Lung (tissue), 11 donors: ENCODE measurements at regions not wholly inside any gene's neighbourhood (a gene's known extent, or its start where the extent isn't known, plus 50 kb on each side); places are given as distances from the start of the nearest gene placed in this dataset.

Experiments
- ATAC-seq: fragments of 200-7000 bp; cut with Tn5 transposase; one replicate; pipeline ENCODE4 v1.9.1; 2020; ENCODE audit warnings: moderate number of reproducible peaks; ENCODE audit not compliant: insufficient read depth, low FRiP score
- DNase-seq, 3 donors: peaks; one replicate each; pipeline ENCODE4 v3.0.0-alpha.2; 2013 to 2017
- H3K27ac ChIP-seq, 2 donors: one replicate each; pipeline ENCODE4 v1.5.1; 2013; ENCODE audit warnings: mild to moderate bottlenecking in 2 of 2, moderate library complexity in 2 of 2, control low read depth in 1 of 2, inconsistent platforms in 1 of 2, low read depth in 1 of 2, low read length in 1 of 2
- H3K27me3 ChIP-seq, 3 donors: one replicate each; pipeline ENCODE4 v1.5.1; 2013; ENCODE audit warnings: low read length in 2 of 3; ENCODE audit not compliant: control insufficient read depth in 3 of 3, insufficient read depth in 3 of 3
- H3K36me3 ChIP-seq, 4 donors: one replicate each; pipeline ENCODE4 v1.5.1; 2013; ENCODE audit warnings: low read length in 4 of 4, mild to moderate bottlenecking in 1 of 4, moderate library complexity in 1 of 4; ENCODE audit not compliant: control insufficient read depth in 4 of 4, insufficient read depth in 4 of 4
- H3K4me1 ChIP-seq, 5 donors: one replicate each; pipeline ENCODE4 v1.5.1; 2013; ENCODE audit warnings: low read length in 5 of 5, mild to moderate bottlenecking in 2 of 5, moderate library complexity in 1 of 5; ENCODE audit not compliant: control insufficient read depth in 5 of 5, insufficient read depth in 5 of 5
- H3K4me3 ChIP-seq: one replicate; pipeline ENCODE4 v1.5.1; 2013; ENCODE audit warnings: mild to moderate bottlenecking, control low read depth, moderate library complexity
- H3K9ac ChIP-seq, 2 donors: one replicate each; pipeline ENCODE4 v1.5.1; 2013; ENCODE audit warnings: low read length in 2 of 2, control low read depth in 1 of 2; ENCODE audit not compliant: insufficient read depth in 1 of 2
- H3K9me3 ChIP-seq, 4 donors: one replicate each; pipeline ENCODE4 v1.5.1; 2013; ENCODE audit warnings: low read length in 3 of 4, mild to moderate bottlenecking in 1 of 4, moderate library complexity in 1 of 4; ENCODE audit not compliant: control insufficient read depth in 4 of 4, insufficient read depth in 3 of 4
- WGBS, 2 donors: extraction: QIAGEN DNeasy Blood & Tissue Kit; methylation state at CpG; one replicate each; pipeline ENCODE4 v1.1.7; 2013; 5-methylcytosine and 5-hydroxymethylcytosine counted together
- TF ChIP-seq, protein P1 (sequence below): IDR thresholded peaks from 2 replicates; pipeline ENCODE4 v1.5.1; 2012; ENCODE audit warnings: mild to moderate bottlenecking; ENCODE audit errors: control extremely low read depth, extremely low read depth
- donor health status: control.
- donor health status: control.
- donor health status: Bipolar disorder and iron deficiency.
- donor health status: healthy.
- donor health status: DM: yes; HTN: yes; CAD: no.

DNA sequence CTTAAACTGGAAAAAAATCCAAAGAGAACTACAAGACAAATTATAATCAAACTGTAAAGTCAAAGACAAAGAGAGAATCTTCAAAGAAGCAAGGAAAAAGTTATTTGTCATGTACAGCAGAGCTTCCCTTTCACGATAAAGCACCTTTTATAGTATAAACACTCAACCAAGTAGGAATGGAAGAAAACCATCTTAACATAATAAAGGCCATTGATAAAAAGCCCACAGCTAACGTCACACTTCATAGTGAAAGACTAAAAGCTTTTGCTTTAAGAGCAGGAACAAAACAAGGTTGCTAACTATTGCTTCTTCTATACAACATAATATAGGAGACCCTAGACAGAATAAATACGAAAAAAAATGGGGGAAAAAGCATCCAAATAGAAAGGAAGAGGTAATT, 595.7 kb upstream of the POU3F4 start:
- TF ChIP-seq, protein P1, sequence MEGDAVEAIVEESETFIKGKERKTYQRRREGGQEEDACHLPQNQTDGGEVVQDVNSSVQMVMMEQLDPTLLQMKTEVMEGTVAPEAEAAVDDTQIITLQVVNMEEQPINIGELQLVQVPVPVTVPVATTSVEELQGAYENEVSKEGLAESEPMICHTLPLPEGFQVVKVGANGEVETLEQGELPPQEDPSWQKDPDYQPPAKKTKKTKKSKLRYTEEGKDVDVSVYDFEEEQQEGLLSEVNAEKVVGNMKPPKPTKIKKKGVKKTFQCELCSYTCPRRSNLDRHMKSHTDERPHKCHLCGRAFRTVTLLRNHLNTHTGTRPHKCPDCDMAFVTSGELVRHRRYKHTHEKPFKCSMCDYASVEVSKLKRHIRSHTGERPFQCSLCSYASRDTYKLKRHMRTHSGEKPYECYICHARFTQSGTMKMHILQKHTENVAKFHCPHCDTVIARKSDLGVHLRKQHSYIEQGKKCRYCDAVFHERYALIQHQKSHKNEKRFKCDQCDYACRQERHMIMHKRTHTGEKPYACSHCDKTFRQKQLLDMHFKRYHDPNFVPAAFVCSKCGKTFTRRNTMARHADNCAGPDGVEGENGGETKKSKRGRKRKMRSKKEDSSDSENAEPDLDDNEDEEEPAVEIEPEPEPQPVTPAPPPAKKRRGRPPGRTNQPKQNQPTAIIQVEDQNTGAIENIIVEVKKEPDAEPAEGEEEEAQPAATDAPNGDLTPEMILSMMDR = no peak
- WGBS, 2 donors = 27 to 36% methylated on average over 3 of the region's 3 CpGs
- H3K9me3 ChIP-seq = no peaks in the 10 kb centered on the region
- H3K4me1 ChIP-seq = no peaks in the 10 kb centered on the region
- no peaks in the 10 kb centered on the region for H3K36me3 ChIP-seq
- no peak overlapping the region for H3K4me3 ChIP-seq
- no peaks in the 10 kb centered on the region for H3K27me3 ChIP-seq
- DNase-seq = no peak
- H3K9ac ChIP-seq = no peak overlapping the region
- H3K27ac ChIP-seq = no peak overlapping the region
- no peak for ATAC-seq

DNA sequence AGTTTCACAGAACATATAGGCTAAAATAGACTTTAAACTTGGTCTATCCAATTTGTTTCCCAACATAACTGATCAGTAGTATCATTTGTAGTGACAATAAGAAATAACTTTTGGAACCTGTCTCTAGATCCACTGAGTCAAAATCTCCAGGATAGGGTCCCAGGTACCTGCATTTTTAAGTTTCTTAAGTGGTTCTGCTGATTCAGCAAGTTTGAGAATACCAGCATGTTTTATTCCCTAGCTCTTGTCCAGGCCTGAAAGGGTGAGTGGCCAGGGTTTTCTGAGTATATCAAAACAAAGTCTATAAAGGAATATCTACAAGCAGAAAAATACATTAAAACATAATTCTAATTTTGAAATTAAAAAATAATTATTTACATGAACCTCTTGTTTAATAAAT, 573.1 kb upstream of the POU3F4 start:
- Histone ChIP-seq H3K9ac (no peak overlapping the region), H3K9me3 (peaks cover 0 to 6% (median 3%) of the 10 kb centered on the region in 4 donors), H3K4me1 (no peaks in the 10 kb centered on the region), H3K36me3 (no peaks in the 10 kb centered on the region), H3K27ac (no peak overlapping the region), H3K4me3 (no peak overlapping the region), H3K27me3 (no peaks in the 10 kb centered on the region)
- TF ChIP-seq, protein P1 = no peak
- ATAC-seq (no peak), DNase-seq (no peak)

DNA sequence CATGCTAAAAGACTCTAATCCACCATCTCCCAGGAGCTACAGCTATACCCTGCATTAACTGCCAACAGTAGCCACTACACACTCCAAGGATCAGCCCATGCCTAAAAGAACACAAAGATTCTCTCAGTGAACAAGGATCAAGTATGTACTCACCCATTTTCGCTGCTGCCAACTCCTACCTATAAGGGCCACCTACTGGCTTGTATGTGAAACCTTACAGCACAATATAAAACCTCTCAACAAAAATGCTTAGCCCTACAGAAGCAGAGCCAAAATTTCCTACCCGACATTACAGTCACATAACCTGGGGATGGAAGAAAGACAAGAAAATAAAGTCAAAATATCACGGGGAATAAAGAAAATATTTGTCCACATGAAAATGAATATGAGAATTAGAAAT, 562.8 kb upstream of the POU3F4 start:
- DNase-seq (no peak), ATAC-seq (no peak)
- H3K4me1 ChIP-seq = no peaks in the 10 kb centered on the region
- TF ChIP-seq, protein P1 = no peak
- H3K36me3 ChIP-seq = no peaks in the 10 kb centered on the region
- no peak overlapping the region for H3K27ac ChIP-seq
- 68 to 86% methylated on average over 3 of the region's 3 CpGs for WGBS, 2 donors
- no peaks in the 10 kb centered on the region for H3K27me3 ChIP-seq
- H3K9me3 ChIP-seq = peaks cover 0 to 3% (median 0%) of the 10 kb centered on the region in 4 donors
- H3K4me3 ChIP-seq = no peak overlapping the region
- H3K9ac ChIP-seq = no peak overlapping the region

DNA sequence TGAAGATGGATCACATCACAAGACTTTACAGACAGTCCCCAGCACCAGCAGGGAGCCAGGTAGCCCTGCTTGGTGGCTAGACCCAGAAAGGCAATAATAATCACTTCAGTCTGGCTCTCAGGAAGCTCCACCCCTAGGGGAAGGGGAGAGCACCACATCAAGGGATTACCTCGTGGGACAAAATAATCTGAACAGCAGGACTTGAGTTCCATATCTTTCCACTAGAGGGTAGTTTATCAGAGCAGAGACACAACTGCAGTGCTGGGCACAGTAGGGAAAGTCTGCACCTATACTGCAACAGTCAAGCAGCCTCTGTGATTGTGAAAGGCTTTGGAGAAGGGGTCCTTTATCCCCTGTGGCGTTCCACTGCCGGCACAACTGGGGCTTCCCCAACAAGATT, 547.0 kb upstream of the POU3F4 start:
- no peaks in the 10 kb centered on the region for H3K4me1 ChIP-seq
- no peak for DNase-seq
- ATAC-seq = no peak
- TF ChIP-seq, protein P1 = no peak
- no peaks in the 10 kb centered on the region for H3K36me3 ChIP-seq
- 19 to 22% methylated on average over 3 of the region's 3 CpGs for WGBS, 2 donors
- no peak overlapping the region for H3K9ac ChIP-seq
- H3K27ac ChIP-seq = no peak overlapping the region
- no peaks in the 10 kb centered on the region for H3K27me3 ChIP-seq
- H3K4me3 ChIP-seq = no peak overlapping the region
- H3K9me3 ChIP-seq = no peaks in the 10 kb centered on the region
